MM.1S (cell line): ENCODE measurements at regions not wholly inside any gene's neighbourhood (a gene's known extent, or its start where the extent isn't known, plus 50 kb on each side); places are given as distances from the start of the nearest gene placed in this dataset.

Experiments
- DNase-seq: peaks from one replicate; pipeline ENCODE4 v3.0.0-alpha.2; 2015
- H2AFZ ChIP-seq: fragments of 300-600 bp; sonication (generic); 2 replicates; pipeline ENCODE4 v1.6.0; 2016; ENCODE audit warnings: antibody characterized with exemption, low read length
- H3F3A ChIP-seq: fragments of 300-600 bp; sonication (generic); 2 replicates; pipeline ENCODE4 v1.6.1; 2016; ENCODE audit warnings: mild to moderate bottlenecking, antibody characterized with exemption, low read length, moderate library complexity, mixed read lengths; ENCODE audit not compliant: insufficient read depth
- H3K27ac ChIP-seq: fragments of 300-600 bp; sonication (generic); 2 replicates; pipeline ENCODE4 v1.5.1; 2016; ENCODE audit warnings: mild to moderate bottlenecking, low read length
- H3K27me3 ChIP-seq: fragments of 300-600 bp; sonication (generic); replicated peaks from 2 replicates; pipeline ENCODE4 v1.6.0; 2016; ENCODE audit warnings: low read length; ENCODE audit not compliant: insufficient read depth
- H3K36me3 ChIP-seq: fragments of 300-600 bp; sonication (generic); replicated peaks from 2 replicates; pipeline ENCODE4 v1.6.1; 2016; ENCODE audit warnings: mild to moderate bottlenecking, low read length, mixed read lengths; ENCODE audit not compliant: insufficient read depth
- H3K4me1 ChIP-seq: fragments of 300-600 bp; sonication (generic); 2 replicates; pipeline ENCODE4 v1.6.1; 2016; ENCODE audit warnings: low read length, mixed read lengths
- H3K4me2 ChIP-seq: fragments of 300-600 bp; sonication (generic); 2 replicates; pipeline ENCODE4 v1.6.0; 2016; ENCODE audit warnings: low read depth, low read length
- H3K4me3 ChIP-seq: fragments of 300-600 bp; sonication (generic); 2 replicates; pipeline ENCODE4 v1.5.1; 2016; ENCODE audit warnings: low read length, mixed read lengths
- H3K79me2 ChIP-seq: fragments of 300-600 bp; sonication (generic); 2 replicates; pipeline ENCODE4 v1.6.1; 2016; ENCODE audit warnings: mixed run types, low read length, mixed read lengths
- H3K9ac ChIP-seq: fragments of 300-600 bp; sonication (generic); 2 replicates; pipeline ENCODE4 v1.6.1; 2016; ENCODE audit warnings: low read length, mixed read lengths
- H3K9me2 ChIP-seq: fragments of 300-600 bp; sonication (generic); replicated peaks from 2 replicates; pipeline ENCODE4 v1.6.1; 2016; ENCODE audit warnings: mild to moderate bottlenecking, low read length, mixed read lengths; ENCODE audit not compliant: insufficient read depth
- H3K9me3 ChIP-seq: fragments of 300-600 bp; sonication (generic); replicated peaks from 2 replicates; pipeline ENCODE4 v1.6.1; 2016; ENCODE audit warnings: mild to moderate bottlenecking, low read length, mixed read lengths; ENCODE audit not compliant: insufficient read depth
- H4K20me1 ChIP-seq: fragments of 300-600 bp; sonication (generic); 2 replicates; pipeline ENCODE4 v1.6.1; 2016; ENCODE audit warnings: mild to moderate bottlenecking, low read length, moderate library complexity, mixed read lengths; ENCODE audit not compliant: insufficient read depth
- EZH2 ChIP-seq: fragments of 300-600 bp; sonication (generic); optimal IDR thresholded peaks from 2 replicates; pipeline ENCODE3; 2017; ENCODE audit warnings: low read depth, mild to moderate bottlenecking, antibody characterized with exemption, low read length, mixed read lengths
- EZH2phosphoT487 ChIP-seq: fragments of 300-600 bp; sonication (generic); IDR thresholded peaks from 2 replicates; pipeline ENCODE4 v1.6.1; 2018; ENCODE audit warnings: antibody characterized with exemption, low read length
- TF ChIP-seq, protein P1 (sequence below): fragments of 300-600 bp; sonication (generic); IDR thresholded peaks from 2 replicates; pipeline ENCODE4 v1.5.1; 2016; ENCODE audit warnings: antibody characterized with exemption, low read length, mixed read lengths

DNA sequence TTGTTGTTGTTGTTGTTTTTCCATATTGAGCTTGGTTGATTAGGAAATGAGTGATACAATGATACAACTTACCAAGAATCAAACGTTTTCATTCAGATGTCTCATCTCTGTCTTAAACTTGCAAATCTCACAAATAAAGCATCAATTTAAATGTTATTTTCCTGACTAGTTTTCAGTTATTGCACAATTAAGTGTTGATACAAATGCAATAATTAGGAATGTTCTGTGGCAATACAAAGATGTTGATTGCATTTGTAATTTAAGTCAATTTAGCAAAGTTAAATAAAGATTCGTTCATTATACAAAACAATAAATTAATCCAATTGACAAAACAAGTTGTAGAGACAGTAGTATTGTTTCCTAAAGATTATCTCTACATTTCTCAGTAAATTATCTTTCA is 392.3 kb upstream of the ZNF804A start:
- no peaks in the 10 kb centered on the region for H3K9me3 ChIP-seq
- H3K27me3 ChIP-seq, result no peaks in the 10 kb centered on the region
- H3K9me2 ChIP-seq, result no peaks in the 10 kb centered on the region
- no peak overlapping the region for H3K9ac ChIP-seq
- no peak for DNase-seq
- no peak overlapping the region for H2AFZ ChIP-seq
- no peak for TF ChIP-seq EZH2phosphoT487
- TF ChIP-seq, protein P1, sequence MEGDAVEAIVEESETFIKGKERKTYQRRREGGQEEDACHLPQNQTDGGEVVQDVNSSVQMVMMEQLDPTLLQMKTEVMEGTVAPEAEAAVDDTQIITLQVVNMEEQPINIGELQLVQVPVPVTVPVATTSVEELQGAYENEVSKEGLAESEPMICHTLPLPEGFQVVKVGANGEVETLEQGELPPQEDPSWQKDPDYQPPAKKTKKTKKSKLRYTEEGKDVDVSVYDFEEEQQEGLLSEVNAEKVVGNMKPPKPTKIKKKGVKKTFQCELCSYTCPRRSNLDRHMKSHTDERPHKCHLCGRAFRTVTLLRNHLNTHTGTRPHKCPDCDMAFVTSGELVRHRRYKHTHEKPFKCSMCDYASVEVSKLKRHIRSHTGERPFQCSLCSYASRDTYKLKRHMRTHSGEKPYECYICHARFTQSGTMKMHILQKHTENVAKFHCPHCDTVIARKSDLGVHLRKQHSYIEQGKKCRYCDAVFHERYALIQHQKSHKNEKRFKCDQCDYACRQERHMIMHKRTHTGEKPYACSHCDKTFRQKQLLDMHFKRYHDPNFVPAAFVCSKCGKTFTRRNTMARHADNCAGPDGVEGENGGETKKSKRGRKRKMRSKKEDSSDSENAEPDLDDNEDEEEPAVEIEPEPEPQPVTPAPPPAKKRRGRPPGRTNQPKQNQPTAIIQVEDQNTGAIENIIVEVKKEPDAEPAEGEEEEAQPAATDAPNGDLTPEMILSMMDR, result no peak
- H3K27ac ChIP-seq, result no peak overlapping the region
- H3K4me3 ChIP-seq, result no peak overlapping the region
- no peak overlapping the region for H3K4me2 ChIP-seq
- no peaks in the 10 kb centered on the region for H4K20me1 ChIP-seq
- H3K36me3 ChIP-seq, result no peaks in the 10 kb centered on the region
- H3K4me1 ChIP-seq, result peaks cover 4% of the 10 kb centered on the region; the same call in 1 of the 2 replicates
- H3F3A ChIP-seq, result no peaks in the 10 kb centered on the region
- H3K79me2 ChIP-seq, result no peaks in the 10 kb centered on the region

GRCh38 chr2:184210329-184210728 is 388.0 kb upstream of the ZNF804A start:
- Histone ChIP-seq H3K27ac (no peak overlapping the region), H4K20me1 (no peaks in the 10 kb centered on the region), H3K4me1 (peaks cover 4% of the 10 kb centered on the region; the same call in 1 of the 2 replicates), H3K27me3 (no peaks in the 10 kb centered on the region), H3K4me2 (no peak overlapping the region), H3K9me2 (no peaks in the 10 kb centered on the region), H3F3A (no peaks in the 10 kb centered on the region), H3K36me3 (no peaks in the 10 kb centered on the region), H2AFZ (no peak overlapping the region), H3K4me3 (no peak overlapping the region), H3K9me3 (no peaks in the 10 kb centered on the region), H3K79me2 (no peaks in the 10 kb centered on the region), H3K9ac (no peak overlapping the region)
- TF ChIP-seq EZH2phosphoT487, result no peak
- TF ChIP-seq, protein P1, result no peak
- no peak for TF ChIP-seq EZH2
- DNase-seq, result peak; percentile 7

- Histone ChIP-seq H3K27ac (no peak overlapping the region), H3K9me3 (no peaks in the 10 kb centered on the region), H4K20me1 (no peaks in the 10 kb centered on the region), H3K4me3 (no peak overlapping the region), H3F3A (no peaks in the 10 kb centered on the region), H3K36me3 (no peaks in the 10 kb centered on the region), H3K4me1 (peaks cover 5% of the 10 kb centered on the region; the same call in 1 of the 2 replicates), H3K9me2 (no peaks in the 10 kb centered on the region), H3K27me3 (no peaks in the 10 kb centered on the region), H3K4me2 (no peak overlapping the region), H3K9ac (no peak overlapping the region), H3K79me2 (no peaks in the 10 kb centered on the region), H2AFZ (no peak overlapping the region)
- DNase-seq, result peak; percentile 34
- TF ChIP-seq EZH2phosphoT487, result no peak
- no peak for TF ChIP-seq EZH2
- TF ChIP-seq, protein P1, result no peak
These were observed 382.6 kb upstream of the ZNF804A start for GRCh38 chr2:184215745-184216144.
